ENCODE measurements at regions not wholly inside any gene's neighbourhood (a gene's known extent, or its start where the extent isn't known, plus 50 kb on each side); places are given as distances from the start of the nearest gene placed in this dataset.

DNA sequence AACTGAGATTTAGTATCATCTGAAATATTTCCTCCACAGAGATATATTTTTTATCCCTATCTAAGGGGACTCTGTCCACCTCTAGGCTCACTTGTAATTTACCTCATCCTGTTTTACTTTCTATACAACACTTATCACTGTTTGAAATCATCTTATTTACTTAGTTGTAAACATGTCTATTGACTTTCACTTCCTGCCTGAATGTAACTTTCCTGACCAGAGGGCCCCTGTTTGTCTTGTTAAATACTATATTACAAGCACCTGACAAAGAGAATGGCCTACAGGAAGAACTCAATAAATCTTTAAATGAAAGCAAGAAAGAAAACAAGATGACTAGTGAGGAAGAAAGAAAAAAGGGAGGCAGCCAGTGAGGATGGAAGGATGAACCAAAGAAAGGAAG lies 1727.5 kb downstream of the LRRC4C start:
- intact Hi-C loops (cut with micrococcal nuclease; ENCODE audit: unreplicated experiment) = no loop called here
- H3K36me3 ChIP-seq (ENCODE audit: control insufficient read depth, insufficient read depth, low read length) = no peaks in the 10 kb centered on the region
- ChIA-PET POLR2A (no interaction called here), CTCF (no interaction called here)
- no peak overlapping the region for H3K27ac ChIP-seq (ENCODE audit: low read length)
- TF ChIP-seq, protein P1, sequence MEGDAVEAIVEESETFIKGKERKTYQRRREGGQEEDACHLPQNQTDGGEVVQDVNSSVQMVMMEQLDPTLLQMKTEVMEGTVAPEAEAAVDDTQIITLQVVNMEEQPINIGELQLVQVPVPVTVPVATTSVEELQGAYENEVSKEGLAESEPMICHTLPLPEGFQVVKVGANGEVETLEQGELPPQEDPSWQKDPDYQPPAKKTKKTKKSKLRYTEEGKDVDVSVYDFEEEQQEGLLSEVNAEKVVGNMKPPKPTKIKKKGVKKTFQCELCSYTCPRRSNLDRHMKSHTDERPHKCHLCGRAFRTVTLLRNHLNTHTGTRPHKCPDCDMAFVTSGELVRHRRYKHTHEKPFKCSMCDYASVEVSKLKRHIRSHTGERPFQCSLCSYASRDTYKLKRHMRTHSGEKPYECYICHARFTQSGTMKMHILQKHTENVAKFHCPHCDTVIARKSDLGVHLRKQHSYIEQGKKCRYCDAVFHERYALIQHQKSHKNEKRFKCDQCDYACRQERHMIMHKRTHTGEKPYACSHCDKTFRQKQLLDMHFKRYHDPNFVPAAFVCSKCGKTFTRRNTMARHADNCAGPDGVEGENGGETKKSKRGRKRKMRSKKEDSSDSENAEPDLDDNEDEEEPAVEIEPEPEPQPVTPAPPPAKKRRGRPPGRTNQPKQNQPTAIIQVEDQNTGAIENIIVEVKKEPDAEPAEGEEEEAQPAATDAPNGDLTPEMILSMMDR (IDR thresholded peaks at IDR 0.05) = no peak
- TF ChIP-seq, protein P2, sequence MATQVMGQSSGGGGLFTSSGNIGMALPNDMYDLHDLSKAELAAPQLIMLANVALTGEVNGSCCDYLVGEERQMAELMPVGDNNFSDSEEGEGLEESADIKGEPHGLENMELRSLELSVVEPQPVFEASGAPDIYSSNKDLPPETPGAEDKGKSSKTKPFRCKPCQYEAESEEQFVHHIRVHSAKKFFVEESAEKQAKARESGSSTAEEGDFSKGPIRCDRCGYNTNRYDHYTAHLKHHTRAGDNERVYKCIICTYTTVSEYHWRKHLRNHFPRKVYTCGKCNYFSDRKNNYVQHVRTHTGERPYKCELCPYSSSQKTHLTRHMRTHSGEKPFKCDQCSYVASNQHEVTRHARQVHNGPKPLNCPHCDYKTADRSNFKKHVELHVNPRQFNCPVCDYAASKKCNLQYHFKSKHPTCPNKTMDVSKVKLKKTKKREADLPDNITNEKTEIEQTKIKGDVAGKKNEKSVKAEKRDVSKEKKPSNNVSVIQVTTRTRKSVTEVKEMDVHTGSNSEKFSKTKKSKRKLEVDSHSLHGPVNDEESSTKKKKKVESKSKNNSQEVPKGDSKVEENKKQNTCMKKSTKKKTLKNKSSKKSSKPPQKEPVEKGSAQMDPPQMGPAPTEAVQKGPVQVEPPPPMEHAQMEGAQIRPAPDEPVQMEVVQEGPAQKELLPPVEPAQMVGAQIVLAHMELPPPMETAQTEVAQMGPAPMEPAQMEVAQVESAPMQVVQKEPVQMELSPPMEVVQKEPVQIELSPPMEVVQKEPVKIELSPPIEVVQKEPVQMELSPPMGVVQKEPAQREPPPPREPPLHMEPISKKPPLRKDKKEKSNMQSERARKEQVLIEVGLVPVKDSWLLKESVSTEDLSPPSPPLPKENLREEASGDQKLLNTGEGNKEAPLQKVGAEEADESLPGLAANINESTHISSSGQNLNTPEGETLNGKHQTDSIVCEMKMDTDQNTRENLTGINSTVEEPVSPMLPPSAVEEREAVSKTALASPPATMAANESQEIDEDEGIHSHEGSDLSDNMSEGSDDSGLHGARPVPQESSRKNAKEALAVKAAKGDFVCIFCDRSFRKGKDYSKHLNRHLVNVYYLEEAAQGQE (IDR thresholded peaks at IDR 0.05; ENCODE audit: insufficient read depth in 1 of 2, low read depth in 2 of 2, low read length in 1 of 2) = no peak
- TF ChIP-seq TCF7L2 (IDR thresholded peaks at IDR 0.05; ENCODE audit: low read depth, low read length) (no peak), POLR2AphosphoS5 (IDR thresholded peaks at IDR 0.05; ENCODE audit: low read depth, low read length) (no peak), SIN3A (IDR thresholded peaks at IDR 0.05; ENCODE audit: borderline replicate concordance, insufficient read depth, low read depth, low read length) (no peak)
- ATAC-seq (no peak), DNase-seq (ENCODE audit: low read depth, low spot score) (no peak)
- in situ Hi-C loops (cut with HindIII; ENCODE audit: low pct_unique_long_range_greater_than_20kb, low sequenced_read_pairs) = no loop called here
- H3K4me3 ChIP-seq (ENCODE audit: low read depth in 2 of 2, low read length in 2 of 2) = no peak overlapping the region
- no TSS peak for BruUV-seq (replicated peaks)
- no peaks in the 10 kb centered on the region for H3K27me3 ChIP-seq (ENCODE audit: control insufficient read depth, insufficient read depth, low read length)
- H3K9me3 ChIP-seq (ENCODE audit: control insufficient read depth, insufficient read depth, low read depth, low read length) = no peaks in the 10 kb centered on the region
- no peaks in the 10 kb centered on the region for H3K4me1 ChIP-seq (ENCODE audit: control insufficient read depth, insufficient read depth, low read length)

DNA sequence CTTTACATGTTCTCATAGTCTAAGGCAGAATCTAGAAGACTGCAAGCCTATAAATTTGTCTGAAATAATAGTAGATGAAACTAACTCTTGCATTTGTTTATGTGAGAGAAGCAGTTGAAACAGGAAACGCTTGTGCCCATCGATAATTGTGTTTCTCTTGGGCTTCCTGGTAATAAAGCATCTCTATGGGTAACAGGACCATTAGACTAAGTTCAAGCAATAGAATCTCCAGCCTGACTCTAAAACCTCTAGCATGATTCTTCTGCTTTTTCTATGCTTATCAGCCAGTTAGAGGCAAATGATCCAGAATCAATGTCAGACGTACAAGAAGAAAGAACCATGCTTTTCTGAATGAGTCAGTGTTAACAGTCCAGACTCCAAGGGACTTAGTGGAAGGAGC lies 1734.4 kb downstream of the LRRC4C start:
- Histone ChIP-seq H3K9me3 (ENCODE audit: control insufficient read depth, insufficient read depth, low read depth, low read length) (no peaks in the 10 kb centered on the region), H3K36me3 (ENCODE audit: control insufficient read depth, insufficient read depth, low read length) (no peaks in the 10 kb centered on the region), H3K4me3 (ENCODE audit: low read depth in 2 of 2, low read length in 2 of 2) (no peak overlapping the region), H3K27ac (ENCODE audit: low read length) (no peak overlapping the region), H3K4me1 (ENCODE audit: control insufficient read depth, insufficient read depth, low read length) (no peaks in the 10 kb centered on the region), H3K27me3 (ENCODE audit: control insufficient read depth, insufficient read depth, low read length) (no peaks in the 10 kb centered on the region)
- ATAC-seq (no peak), DNase-seq (ENCODE audit: low read depth, low spot score) (no peak)
- intact Hi-C loops (cut with micrococcal nuclease; ENCODE audit: unreplicated experiment) (no loop called here), in situ Hi-C loops (cut with HindIII; ENCODE audit: low pct_unique_long_range_greater_than_20kb, low sequenced_read_pairs) (no loop called here)
- BruUV-seq (replicated peaks) = no TSS peak
- POLR2A ChIA-PET = no interaction called here
- CTCF ChIA-PET = no interaction called here
- TF ChIP-seq, protein P1 (IDR thresholded peaks at IDR 0.05) = no peak
- no peak for TF ChIP-seq POLR2AphosphoS5 (IDR thresholded peaks at IDR 0.05; ENCODE audit: low read depth, low read length)
- no peak for TF ChIP-seq TCF7L2 (IDR thresholded peaks at IDR 0.05; ENCODE audit: low read depth, low read length)
- no peak for TF ChIP-seq SIN3A (IDR thresholded peaks at IDR 0.05; ENCODE audit: borderline replicate concordance, insufficient read depth, low read depth, low read length)
- TF ChIP-seq, protein P2 (IDR thresholded peaks at IDR 0.05; ENCODE audit: insufficient read depth in 1 of 2, low read depth in 2 of 2, low read length in 1 of 2) = no peak
